ENCODE measurements at regions not wholly inside any gene's neighbourhood (a gene's known extent, or its start where the extent isn't known, plus 50 kb on each side); places are given as distances from the start of the nearest gene placed in this dataset.

- Histone ChIP-seq H3K36me3 (ENCODE audit: insufficient read depth, low read length) (no peaks in the 10 kb centered on the region), H3K9me3 (ENCODE audit: low read length) (no peaks in the 10 kb centered on the region), H3K27me3 (ENCODE audit: insufficient read depth, low read length) (no peaks in the 10 kb centered on the region), H2AFZ (ENCODE audit: low read depth, low read length) (no peak overlapping the region), H3K4me1 (ENCODE audit: insufficient read depth, low read length) (no peaks in the 10 kb centered on the region), H3K4me3 (ENCODE audit: low read length) (no peak overlapping the region)
Observed at GRCh38 chr5:96133341-96134079, 171.9 kb upstream of the ELL2 start.

DNA sequence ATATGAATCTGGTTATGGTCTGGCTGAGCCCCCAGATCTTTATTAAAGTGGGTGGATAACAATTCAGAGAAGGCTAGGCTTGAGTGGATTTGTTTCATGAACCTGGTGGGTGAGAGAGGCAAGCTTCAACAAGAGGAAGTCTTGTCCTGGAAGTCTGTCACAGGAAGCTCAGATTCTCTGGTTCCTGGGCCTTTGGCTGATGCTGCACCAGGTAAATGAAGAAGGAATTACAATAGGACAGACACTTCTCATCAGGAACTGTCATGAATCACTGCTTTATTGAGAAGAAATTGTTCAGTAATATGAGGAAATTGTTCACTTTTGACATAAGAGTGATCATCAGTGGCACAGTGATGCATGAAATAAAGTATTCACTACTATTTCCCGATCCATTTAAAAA lies 167.6 kb upstream of the ELL2 start:
- no peaks in the 10 kb centered on the region for H3K9me3 ChIP-seq (ENCODE audit: low read length)
- no peaks in the 10 kb centered on the region for H3K36me3 ChIP-seq (ENCODE audit: insufficient read depth, low read length)
- H3K27me3 ChIP-seq (ENCODE audit: insufficient read depth, low read length): no peaks in the 10 kb centered on the region
- H3K4me1 ChIP-seq (ENCODE audit: insufficient read depth, low read length): no peaks in the 10 kb centered on the region
- H2AFZ ChIP-seq (ENCODE audit: low read depth, low read length): no peak overlapping the region
- no peak overlapping the region for H3K4me3 ChIP-seq (ENCODE audit: low read length)

DNA sequence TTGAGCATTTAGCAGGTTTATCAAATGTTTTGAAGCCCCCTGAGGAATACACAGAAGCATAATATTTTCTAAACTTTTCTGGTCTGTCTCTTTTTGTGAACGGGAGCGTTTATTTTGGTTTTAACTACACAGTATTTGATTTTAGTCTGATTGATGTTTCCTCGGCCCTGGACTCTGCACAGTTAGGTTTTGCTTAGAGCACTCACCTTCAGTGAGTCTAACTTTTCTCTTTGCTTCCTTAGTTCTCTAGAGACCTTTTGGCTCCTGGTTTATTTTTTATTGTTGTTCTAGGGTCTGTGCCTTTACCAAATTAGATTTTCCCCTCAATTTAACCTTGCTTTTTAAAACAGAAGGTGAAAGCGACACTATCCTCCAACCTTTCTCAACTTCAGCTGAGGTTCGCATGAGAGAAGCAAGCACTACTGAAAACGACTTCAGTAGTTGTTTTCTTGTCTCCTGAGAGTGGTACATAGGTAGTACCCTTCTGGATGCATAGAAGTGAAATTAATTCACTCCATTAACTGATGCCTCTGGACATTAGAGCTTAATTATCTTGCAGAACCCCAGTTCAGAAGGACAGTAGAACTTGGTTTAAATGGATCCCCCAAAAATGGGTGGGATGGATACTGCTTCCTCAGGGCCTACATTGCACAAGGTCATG lies 166.7 kb upstream of the ELL2 start:
- no peaks in the 10 kb centered on the region for H3K27me3 ChIP-seq (ENCODE audit: insufficient read depth, low read length)
- no peak overlapping the region for H3K4me3 ChIP-seq (ENCODE audit: low read length)
- H2AFZ ChIP-seq (ENCODE audit: low read depth, low read length): no peak overlapping the region
- H3K36me3 ChIP-seq (ENCODE audit: insufficient read depth, low read length): no peaks in the 10 kb centered on the region
- no peaks in the 10 kb centered on the region for H3K9me3 ChIP-seq (ENCODE audit: low read length)
- H3K4me1 ChIP-seq (ENCODE audit: insufficient read depth, low read length): no peaks in the 10 kb centered on the region

DNA sequence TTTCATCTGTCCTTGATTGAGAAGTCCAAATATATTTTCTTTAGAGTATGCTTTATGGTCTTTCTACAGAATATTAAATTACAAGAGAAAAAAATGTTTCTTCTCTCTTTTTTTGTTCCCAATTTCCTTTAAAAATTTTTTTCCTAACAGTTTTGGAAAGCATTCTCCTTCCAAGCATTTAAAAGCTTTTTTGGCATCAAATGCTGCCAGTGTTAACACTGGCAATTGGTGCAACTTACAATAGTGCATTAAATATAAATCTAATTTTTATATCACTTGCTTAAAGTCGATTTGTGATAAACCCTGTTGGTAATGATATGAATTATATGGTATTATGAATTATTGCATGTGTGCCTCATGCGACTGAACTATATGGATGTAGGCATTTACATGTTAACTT lies 165.9 kb upstream of the ELL2 start:
- Histone ChIP-seq H3K4me3 (ENCODE audit: low read length) (no peak overlapping the region), H3K9me3 (ENCODE audit: low read length) (no peaks in the 10 kb centered on the region), H2AFZ (ENCODE audit: low read depth, low read length) (no peak overlapping the region), H3K4me1 (ENCODE audit: insufficient read depth, low read length) (no peaks in the 10 kb centered on the region), H3K27me3 (ENCODE audit: insufficient read depth, low read length) (no peaks in the 10 kb centered on the region), H3K36me3 (ENCODE audit: insufficient read depth, low read length) (no peaks in the 10 kb centered on the region)

- no peak overlapping the region for H3K4me3 ChIP-seq (ENCODE audit: low read length)
Observed at GRCh38 chr5:96125231-96125891, 163.7 kb upstream of the ELL2 start.

GRCh38 chr5:96124589-96124988 lies 162.9 kb upstream of the ELL2 start:
- H2AFZ ChIP-seq (ENCODE audit: low read depth, low read length): no peak overlapping the region

More at GRCh38 chr5:96125231-96125891, 163.7 kb upstream of the ELL2 start:
- Histone ChIP-seq H3K4me1 (ENCODE audit: insufficient read depth, low read length) (no peaks in the 10 kb centered on the region), H2AFZ (ENCODE audit: low read depth, low read length) (no peak overlapping the region), H3K9me3 (ENCODE audit: low read length) (no peaks in the 10 kb centered on the region), H3K36me3 (ENCODE audit: insufficient read depth, low read length) (no peaks in the 10 kb centered on the region), H3K27me3 (ENCODE audit: insufficient read depth, low read length) (no peaks in the 10 kb centered on the region)

DNA sequence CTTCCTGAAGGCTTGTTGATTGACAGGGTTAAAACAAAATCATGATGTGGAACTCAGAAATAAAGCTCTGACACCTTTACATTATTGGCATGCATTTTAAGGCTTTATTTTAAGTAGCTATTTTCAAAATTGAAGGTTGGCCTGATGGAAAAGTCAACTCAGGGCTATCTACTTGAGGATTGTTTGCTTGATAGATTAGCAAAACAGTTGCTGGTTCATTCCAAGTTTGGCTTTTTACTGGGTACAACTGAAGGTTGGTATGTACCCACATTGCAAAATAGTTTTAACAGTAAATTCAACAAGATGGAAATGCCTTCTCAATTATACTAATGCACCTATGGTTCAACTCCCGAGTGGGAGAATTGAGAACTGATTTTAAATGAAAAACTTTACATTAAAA lies 161.8 kb upstream of the ELL2 start:
- Histone ChIP-seq H3K36me3 (ENCODE audit: insufficient read depth, low read length) (no peaks in the 10 kb centered on the region), H3K4me1 (ENCODE audit: insufficient read depth, low read length) (no peaks in the 10 kb centered on the region), H3K9me3 (ENCODE audit: low read length) (no peaks in the 10 kb centered on the region)

More at GRCh38 chr5:96124589-96124988, 162.9 kb upstream of the ELL2 start:
- Histone ChIP-seq H3K4me3 (ENCODE audit: low read length) (no peak overlapping the region), H3K9me3 (ENCODE audit: low read length) (no peaks in the 10 kb centered on the region), H3K27me3 (ENCODE audit: insufficient read depth, low read length) (no peaks in the 10 kb centered on the region), H3K4me1 (ENCODE audit: insufficient read depth, low read length) (no peaks in the 10 kb centered on the region), H3K36me3 (ENCODE audit: insufficient read depth, low read length) (no peaks in the 10 kb centered on the region)

DNA sequence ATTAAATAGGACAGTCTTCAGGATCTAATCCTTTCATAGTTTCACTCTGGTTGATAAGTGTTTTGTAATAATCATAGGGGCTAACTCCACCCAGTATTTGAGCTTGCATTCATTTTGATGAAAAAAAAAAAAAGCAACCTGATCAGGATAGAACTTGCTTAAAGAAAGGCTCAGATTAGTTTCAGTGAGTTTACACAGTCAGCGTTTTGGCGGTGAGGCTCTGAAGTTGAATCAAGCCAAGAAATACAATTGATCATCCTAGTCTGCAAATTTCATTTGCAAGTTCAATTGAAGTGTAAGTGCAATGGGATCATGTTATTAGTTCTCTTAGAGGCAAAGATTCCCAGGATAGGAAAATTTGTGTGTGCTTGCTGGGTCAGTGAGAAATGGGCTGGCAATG lies 159.7 kb upstream of the ELL2 start:
- H3K36me3 ChIP-seq (ENCODE audit: insufficient read depth, low read length): no peaks in the 10 kb centered on the region

More for the DNA sequence above, 161.8 kb upstream of the ELL2 start:
- no peak overlapping the region for H3K4me3 ChIP-seq (ENCODE audit: low read length)
- no peak overlapping the region for H2AFZ ChIP-seq (ENCODE audit: low read depth, low read length)
- H3K27me3 ChIP-seq (ENCODE audit: insufficient read depth, low read length): no peaks in the 10 kb centered on the region

GRCh38 chr5:96120120-96120519 lies 158.5 kb upstream of the ELL2 start:
- Histone ChIP-seq H3K4me3 (ENCODE audit: low read length) (no peak overlapping the region), H3K9me3 (ENCODE audit: low read length) (no peaks in the 10 kb centered on the region), H3K27me3 (ENCODE audit: insufficient read depth, low read length) (no peaks in the 10 kb centered on the region), H2AFZ (ENCODE audit: low read depth, low read length) (no peak overlapping the region), H3K4me1 (ENCODE audit: insufficient read depth, low read length) (no peaks in the 10 kb centered on the region), H3K36me3 (ENCODE audit: insufficient read depth, low read length) (no peaks in the 10 kb centered on the region)

More for the DNA sequence above, 159.7 kb upstream of the ELL2 start:
- Histone ChIP-seq H3K9me3 (ENCODE audit: low read length) (no peaks in the 10 kb centered on the region), H3K4me1 (ENCODE audit: insufficient read depth, low read length) (no peaks in the 10 kb centered on the region), H3K4me3 (ENCODE audit: low read length) (no peak overlapping the region), H2AFZ (ENCODE audit: low read depth, low read length) (no peak overlapping the region), H3K27me3 (ENCODE audit: insufficient read depth, low read length) (no peaks in the 10 kb centered on the region)

DNA sequence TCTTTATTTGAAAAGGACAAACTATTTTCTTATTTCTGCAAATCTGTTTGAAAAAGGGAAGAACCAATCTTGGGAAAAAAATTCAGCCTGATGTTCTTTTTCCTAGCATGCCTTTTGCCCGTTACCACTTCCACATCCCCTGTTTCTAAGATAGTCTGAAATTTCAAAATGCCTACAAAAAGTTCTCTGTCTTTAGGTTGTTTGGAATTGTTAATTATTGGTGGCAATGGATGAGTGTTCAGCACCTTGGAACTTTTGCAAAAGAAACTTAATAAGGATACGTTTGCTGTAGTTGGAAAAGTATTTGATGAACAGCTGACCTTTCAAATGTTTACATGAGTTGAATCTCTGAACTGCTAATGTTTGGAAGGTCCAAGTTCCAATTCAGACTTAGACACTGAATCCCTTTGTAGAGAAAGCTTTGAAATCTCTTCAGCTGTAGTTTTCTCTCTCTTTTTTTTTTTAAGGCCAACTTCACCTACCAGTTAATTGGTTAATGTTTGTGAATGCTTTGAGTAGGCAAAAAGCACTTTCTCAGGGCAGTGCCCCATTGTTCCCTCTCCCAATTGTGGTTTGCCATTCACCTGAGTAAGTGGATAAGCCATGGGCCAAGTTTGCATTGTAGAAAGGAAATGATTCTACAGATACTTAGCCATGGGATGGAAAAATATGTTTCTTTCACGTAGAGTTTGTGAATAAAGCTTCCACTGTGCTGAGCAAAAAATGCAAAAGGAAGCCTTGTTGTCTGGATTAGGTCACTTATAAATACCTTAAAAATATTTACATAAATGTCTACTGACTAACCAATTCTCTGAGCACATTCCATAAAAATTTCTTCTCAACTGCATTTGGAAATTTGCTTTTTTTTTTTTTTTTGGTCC lies 156.4 kb upstream of the ELL2 start:
- no peaks in the 10 kb centered on the region for H3K4me1 ChIP-seq (ENCODE audit: insufficient read depth, low read length)
- H2AFZ ChIP-seq (ENCODE audit: low read depth, low read length): no peak overlapping the region
- H3K9me3 ChIP-seq (ENCODE audit: low read length): no peaks in the 10 kb centered on the region
- no peaks in the 10 kb centered on the region for H3K36me3 ChIP-seq (ENCODE audit: insufficient read depth, low read length)
- H3K27me3 ChIP-seq (ENCODE audit: insufficient read depth, low read length): no peaks in the 10 kb centered on the region
- no peak overlapping the region for H3K4me3 ChIP-seq (ENCODE audit: low read length)

DNA sequence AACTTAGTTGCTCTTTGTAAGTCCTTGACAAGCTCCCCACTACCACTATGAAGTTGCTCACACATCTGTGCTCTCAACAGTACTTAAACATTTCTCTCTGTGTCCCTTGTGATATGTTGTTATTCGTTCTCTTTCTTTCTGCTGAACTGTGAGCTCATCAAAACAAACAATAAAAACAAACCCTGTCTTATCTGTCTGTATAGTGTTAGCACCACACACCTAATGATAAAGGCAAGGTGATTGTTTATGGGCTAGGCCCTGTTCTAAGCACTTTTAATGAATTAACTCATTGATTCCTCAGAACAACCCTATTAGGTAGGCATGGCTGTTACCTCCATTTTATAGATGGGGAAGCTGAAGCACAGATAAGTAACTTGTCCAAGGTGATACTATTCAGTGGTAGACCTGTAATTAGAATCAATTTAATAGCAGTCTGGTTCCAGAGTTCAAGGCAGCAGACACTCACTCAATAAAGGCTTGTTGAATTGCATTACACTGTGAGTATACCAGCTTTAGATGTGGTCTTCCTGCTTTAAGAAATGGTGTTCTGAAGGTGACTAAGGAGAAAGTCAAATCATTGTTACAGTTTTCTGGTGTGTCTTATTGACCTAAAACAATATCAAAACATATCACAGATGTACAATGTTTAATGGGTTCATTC lies 153.6 kb upstream of the ELL2 start:
- Histone ChIP-seq H3K27me3 (ENCODE audit: insufficient read depth, low read length) (no peaks in the 10 kb centered on the region), H3K4me3 (ENCODE audit: low read length) (no peak overlapping the region)

GRCh38 chr5:96114736-96115135 lies 153.1 kb upstream of the ELL2 start:
- no peak overlapping the region for H3K4me3 ChIP-seq (ENCODE audit: low read length)
- no peak overlapping the region for H2AFZ ChIP-seq (ENCODE audit: low read depth, low read length)
- no peaks in the 10 kb centered on the region for H3K36me3 ChIP-seq (ENCODE audit: insufficient read depth, low read length)
- H3K4me1 ChIP-seq (ENCODE audit: insufficient read depth, low read length): no peaks in the 10 kb centered on the region
- no peaks in the 10 kb centered on the region for H3K27me3 ChIP-seq (ENCODE audit: insufficient read depth, low read length)
- no peaks in the 10 kb centered on the region for H3K9me3 ChIP-seq (ENCODE audit: low read length)

More for the DNA sequence above, 153.6 kb upstream of the ELL2 start:
- H2AFZ ChIP-seq (ENCODE audit: low read depth, low read length): no peak overlapping the region
- H3K36me3 ChIP-seq (ENCODE audit: insufficient read depth, low read length): no peaks in the 10 kb centered on the region
- no peaks in the 10 kb centered on the region for H3K9me3 ChIP-seq (ENCODE audit: low read length)
- no peaks in the 10 kb centered on the region for H3K4me1 ChIP-seq (ENCODE audit: insufficient read depth, low read length)

Data from neuron (in vitro differentiated cells).